IPS-11a (cell line): ENCODE measurements at regions not wholly inside any gene's neighbourhood (a gene's known extent, or its start where the extent isn't known, plus 50 kb on each side); places are given as distances from the start of the nearest gene placed in this dataset.

Experiments
- H3K4me3 ChIP-seq: one replicate; pipeline ENCODE4 v1.5.1; 2013; ENCODE audit warnings: low read depth, low read length, control low read depth

DNA sequence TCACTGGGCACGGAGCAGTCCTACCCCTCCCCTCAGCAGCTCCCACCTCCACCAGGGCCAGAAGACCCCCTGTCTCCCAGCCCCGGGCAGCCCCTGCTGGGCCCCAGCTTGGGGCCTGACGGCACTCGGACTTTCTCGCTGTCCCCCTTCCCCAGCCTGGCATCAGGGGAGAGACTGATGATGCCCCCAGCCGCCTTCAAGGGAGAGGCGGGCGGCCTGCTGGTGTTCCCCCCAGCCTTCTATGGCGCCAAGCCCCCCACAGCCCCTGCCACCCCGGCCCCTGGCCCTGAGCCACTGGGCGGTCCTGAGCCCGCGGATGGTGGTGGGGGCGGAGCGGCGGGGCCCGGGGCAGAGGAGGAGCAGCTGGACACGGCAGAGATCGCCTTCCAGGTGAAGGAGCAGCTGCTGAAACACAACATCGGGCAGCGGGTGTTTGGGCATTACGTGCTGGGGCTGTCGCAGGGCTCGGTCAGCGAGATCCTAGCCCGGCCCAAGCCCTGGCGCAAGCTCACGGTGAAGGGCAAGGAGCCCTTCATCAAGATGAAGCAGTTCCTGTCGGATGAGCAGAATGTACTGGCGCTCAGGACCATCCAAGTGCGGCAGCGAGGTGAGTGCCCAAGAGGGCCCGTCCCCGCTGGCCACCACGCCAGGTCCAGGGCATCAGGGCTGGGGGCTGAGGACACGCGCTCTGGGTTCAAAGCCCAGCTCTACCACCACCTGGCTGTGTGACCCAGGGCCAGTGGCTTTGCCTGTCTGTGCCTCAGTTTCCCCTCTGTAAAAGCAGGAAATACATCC is 58.6 kb downstream of the PHETA1 start:
- H3K4me3 ChIP-seq = no peak overlapping the region

DNA sequence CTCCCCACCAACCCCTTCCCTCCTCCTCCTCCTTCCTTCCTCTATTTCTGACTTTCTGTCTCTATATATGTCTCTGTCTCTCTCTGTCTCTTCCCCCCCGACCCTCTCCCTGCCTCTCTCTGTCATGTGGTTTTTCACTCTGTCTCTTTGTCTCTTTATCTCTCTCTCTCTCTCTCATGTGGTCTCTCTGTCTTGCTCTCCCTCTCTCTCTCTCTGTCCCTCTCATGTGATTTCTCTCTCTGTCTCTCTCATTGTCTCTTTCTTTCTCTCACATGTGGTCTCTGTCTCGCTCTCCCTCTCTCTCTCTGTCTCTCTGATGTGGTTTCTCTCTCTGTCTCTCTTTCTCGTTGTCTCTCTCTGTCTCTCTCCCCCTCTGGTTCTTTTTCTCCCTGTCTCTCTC is 59.3 kb downstream of the PHETA1 start:
- no peak overlapping the region for H3K4me3 ChIP-seq

DNA sequence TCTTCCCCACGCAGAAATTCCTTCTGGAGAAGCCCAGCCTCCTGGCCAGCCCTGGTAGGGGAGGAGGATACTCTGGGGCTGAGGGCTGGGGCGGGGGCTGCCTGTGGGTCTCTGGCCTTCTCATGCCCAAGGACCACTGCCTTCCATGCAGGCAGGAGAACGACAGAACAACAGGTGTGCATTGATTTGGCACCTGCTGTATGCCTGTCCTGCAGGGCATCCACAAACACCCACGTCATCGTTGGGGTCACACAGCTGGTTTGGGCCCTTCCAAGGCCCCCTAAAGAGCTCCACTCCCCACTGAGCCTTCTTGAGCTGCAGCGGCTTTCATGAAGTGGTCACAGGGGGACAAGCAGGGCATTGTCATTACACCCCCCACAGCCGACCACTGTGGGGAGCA is 60.4 kb downstream of the PHETA1 start:
- H3K4me3 ChIP-seq = no peak overlapping the region

DNA sequence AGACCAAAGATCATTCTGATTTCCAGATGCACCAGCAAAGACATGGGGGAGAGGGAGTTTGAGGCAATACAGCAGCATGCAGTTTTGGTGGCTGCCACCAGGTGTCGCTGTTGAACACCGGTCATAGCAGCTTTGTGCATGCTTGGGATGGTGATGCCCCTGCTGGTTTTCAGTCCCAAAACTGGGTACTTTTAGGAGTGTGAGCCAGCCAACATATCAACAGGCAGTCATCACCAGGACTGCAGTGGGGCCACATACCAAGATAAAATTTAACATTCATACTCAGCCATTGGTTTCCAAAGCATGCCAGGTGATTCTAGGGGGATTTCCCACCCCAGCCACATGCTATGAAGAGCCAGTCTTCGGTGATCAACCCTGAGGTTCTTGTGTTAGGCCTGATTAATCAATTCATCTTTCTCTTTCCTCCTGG is 64.2 kb downstream of the PHETA1 start:
- no peak overlapping the region for H3K4me3 ChIP-seq

DNA sequence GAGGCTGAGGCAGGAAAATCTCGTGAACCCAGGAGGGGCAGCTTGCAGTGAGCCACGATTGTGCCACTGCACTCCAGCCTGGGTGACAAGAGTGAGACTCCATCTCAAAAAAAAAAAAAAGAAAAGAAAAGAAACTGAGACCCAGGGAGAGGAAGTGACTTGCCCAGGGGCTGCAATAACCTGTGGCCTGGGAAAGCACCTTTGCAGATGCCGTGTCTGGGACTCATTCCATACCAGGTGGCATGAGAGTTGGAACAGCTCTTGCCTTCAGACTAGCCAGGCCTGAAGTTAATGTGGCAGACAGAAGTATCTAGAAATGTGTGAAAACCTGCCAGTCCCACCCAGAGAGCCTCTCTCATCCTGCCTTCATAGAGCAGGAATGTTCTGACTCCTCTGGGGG is 65.4 kb downstream of the PHETA1 start:
- no peak overlapping the region for H3K4me3 ChIP-seq

DNA sequence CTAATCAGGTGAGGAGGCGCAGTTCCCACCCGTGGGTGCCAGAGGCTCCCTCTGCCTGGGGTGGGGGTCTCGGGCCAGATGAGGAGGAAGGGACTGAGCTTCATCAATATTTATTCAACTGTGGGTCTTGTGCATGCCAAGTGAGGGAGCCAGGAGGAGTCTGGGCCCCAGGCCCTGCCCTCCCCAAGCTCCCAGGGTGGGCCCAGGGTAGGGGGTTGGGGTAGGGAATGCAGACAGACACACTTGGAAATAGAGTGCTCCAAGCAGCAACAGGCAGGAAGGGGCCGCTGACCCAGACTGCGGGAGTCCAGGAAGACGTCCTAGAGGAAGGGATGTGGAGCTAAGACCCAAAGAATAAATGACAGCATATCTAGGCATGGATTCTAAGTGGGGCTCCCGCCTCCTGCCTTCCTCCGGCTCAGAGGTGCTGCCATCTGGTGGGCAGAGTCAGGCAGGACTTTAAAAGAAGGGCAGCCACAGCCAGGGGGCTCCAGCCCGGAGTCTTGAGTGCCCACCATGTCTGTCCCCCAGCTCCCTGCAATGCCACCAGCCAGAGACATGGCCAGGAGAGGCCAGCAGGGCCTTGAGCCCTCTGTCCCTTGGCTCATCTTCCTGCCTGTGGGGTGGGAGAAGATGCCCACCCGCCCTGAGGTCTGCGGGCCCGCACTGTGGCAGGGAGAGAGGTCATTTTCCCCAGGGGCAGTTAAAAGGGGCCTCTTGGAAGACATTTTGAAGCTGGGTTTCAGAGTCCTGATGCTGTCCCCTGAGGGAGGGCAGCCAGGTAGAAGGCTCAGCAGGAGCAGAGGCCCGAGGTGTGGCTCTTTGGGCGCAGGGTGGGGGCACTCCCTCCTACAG is 70.1 kb downstream of the PHETA1 start:
- H3K4me3 ChIP-seq = no peak overlapping the region

DNA sequence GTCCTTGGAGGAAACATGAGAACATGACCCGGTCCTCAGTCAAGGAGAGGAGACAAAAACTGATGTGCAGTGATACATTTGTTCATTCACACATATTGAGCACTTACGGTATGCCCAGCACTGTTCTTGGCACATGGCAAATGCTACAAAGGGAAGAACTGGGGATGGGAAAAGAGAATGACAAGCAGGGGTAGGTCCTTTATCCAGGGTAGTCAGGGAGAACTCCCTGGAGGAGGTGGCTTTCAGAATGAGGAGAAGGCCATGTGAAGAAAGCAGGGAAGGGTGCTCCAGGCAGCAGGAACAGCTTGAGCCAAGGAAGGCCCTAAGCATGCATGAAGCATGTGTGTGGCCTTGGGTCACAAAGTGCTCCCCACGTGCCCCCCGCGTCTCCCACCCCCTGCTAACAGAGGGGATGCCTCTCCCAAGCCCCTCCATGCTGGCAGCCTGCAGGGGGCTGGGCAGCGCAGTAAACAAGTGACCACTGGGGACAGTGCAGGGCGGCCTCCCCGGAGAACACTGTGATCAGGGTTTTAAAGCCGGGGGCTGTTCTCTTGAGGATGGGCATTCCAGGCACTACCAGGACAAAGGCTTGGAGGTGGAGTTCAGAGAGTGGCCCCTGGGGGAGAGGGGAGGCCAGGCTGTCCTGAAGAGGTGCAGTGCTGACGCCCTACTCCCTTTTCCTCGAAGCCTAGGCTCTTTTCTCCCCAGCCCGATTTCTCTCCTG is 71.0 kb downstream of the PHETA1 start:
- H3K4me3 ChIP-seq = no peak overlapping the region

DNA sequence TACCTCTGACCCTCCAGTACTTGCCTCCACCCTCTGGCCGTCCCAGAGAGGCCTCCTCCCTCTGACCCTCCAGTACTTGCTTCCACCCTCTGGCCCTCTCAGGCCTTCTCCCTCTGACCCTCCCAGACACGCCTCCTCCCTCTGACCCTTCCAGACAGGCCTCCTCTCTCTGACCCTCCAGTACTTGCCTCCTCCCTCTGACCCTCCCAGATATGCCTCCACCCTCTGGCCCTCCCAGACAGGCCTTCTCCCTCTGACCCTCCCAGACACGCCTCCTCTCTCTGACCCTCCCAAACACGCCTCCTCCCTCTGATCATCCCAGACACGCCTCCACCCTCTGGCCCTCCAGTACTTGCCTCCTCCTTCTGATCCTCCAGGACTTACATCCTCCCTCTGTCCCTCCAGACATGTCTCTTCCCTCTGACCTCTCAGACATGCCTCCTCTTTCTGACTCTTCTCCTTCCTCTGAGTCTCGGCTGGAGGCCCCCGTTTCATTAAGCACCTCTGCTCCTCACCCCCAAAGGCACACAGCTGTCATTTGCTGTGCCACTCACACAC is 71.9 kb downstream of the PHETA1 start:
- no peak overlapping the region for H3K4me3 ChIP-seq

DNA sequence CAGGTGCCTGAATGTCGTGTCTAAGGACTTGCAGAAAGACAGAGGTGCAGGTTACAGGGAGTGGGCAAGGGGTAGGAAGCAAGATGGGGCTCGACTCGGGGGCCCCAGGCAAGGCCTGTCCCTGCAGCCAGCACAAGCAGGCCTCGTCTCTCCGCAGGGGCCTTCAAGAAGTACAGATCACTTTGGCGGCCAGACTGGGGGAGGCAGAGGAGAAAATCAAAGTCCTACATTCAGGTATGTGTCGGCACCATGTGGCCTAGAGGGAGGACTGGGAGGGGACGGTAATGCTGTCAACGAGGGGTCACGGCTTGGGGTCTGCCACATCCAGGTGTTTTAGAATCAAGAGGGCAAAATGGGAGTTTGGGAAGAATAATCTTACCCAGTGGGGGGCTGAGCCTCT is 73.7 kb downstream of the PHETA1 start:
- H3K4me3 ChIP-seq = no peak overlapping the region

DNA sequence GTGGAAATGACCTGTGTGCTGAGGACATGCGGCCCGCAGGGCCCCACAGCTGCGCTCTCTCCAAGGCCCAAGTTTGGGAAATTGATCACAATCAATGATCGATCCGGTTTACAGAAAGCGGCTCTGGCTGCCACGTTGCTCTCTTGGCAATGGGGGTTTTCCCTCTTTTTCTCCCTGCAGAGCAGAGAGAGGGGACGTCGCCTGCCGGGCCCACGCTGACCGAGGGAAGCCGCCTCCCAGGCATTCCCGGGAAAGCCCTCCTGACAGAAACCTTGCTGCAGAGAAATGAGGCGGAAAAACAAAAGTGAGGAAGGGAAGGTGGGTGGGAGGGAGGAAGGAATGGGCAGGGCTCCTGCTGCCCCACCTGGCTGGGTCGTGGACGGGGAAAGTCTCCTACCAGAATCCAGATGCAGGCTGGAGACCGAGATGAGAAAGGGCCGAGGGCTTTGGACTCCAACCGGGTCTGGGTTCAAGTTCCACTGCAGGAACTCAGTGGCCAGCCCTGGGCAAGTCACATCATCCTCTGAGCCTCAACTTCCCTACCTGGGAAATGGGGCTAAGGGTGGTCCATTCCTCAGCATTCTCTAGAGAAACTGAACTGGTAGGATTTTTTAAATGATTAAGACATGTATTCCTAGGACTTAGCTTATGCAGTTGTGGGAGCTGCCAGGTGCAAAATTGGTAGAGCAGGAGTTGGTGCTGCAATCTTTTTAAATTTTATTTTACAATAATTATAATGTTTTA is 75.5 kb downstream of the PHETA1 start:
- no peak overlapping the region for H3K4me3 ChIP-seq

DNA sequence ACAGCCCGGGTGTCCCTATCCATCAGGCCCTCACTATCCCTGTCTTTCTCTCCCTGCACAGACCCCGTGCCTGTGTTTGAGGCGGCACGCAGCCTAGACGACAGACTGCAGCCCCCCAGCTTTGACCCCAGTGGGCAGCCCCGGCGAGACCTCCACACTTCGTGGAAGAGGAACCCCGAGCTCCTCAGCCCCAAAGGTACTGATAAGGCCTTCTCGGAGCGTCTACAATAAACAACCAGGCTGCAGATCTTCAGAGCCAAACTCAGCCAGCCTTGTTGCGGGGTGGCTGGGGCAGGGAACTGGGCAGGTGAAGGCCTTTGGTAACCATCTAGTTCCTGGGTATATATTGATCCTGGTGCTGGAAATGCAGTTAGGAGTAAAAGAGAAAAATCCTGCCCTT is 77.5 kb downstream of the PHETA1 start:
- H3K4me3 ChIP-seq = no peak overlapping the region

DNA sequence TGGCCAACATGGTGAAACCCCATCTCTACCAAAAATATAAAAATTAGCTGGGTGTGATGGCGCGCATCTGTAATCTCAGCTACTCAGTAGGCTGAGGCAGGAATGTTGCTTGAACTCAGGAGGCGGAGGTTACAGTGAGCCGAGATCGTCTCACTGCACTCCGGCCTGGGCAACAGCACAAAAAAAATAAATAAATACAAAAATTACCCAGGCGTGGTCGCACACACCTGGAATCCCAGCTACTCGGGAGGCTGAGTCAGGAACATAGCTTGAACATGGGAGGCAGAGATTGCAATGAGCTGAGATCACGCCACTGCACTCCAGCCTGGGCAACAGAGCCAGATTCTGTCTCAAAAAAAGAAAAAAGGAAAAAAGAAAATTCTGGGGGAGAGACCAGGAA is 80.1 kb downstream of the PHETA1 start:
- H3K4me3 ChIP-seq = no peak overlapping the region

DNA sequence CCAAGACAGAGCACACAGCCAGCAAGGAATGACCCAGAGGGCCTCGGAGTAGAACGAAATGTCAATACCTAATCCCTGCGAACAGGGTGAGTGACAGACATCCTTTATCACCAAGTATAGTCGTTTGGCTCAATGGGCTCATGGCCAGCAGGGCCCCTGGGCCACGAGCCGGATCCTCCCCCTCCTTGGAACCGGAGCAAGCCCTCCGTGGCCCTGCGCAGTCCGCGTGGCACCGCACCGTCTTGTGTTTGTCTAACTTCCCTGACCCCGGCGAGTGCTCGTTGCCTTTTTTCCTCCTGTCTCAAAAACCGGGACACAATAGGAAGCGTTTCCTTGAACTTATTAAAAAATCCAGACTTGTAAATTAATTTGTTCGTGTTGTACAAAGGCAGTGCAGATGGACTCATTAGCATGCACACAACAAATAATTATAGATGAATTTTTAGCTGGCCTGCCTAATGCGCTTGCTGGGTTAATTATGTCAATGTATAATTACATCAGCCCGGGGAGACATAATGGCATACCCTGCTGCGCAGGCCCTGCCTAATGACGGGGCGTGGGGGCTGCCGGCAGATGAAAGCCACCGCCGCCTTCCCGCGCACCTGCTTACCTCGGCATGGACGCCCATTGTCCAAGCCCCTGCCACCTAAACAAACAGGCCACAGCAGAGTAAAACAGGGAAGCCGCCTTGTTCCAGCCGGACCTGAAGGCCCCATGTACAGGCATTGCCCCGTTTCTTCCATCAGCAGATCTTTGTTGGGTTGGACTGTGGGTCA is 81.6 kb downstream of the PHETA1 start:
- H3K4me3 ChIP-seq = no peak overlapping the region

DNA sequence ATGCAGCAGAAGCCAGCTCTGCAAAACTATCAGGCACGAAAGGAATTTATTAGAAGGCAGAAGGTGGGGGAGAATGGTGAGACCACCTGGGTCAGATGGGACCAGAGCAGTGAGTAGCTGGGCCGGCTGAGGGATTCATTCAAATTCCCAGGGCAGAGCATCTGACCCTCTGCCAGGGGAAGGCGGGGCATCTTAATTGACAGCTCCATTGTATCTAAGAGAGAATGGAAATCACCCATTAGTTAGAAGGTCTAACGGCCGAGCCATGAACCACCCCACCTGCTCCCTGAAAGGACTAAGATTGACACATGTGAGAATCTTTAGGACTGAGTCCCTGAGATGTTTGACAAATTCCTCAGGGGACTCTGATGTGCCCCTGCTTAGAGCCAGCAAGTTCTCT is 83.7 kb downstream of the PHETA1 start:
- no peak overlapping the region for H3K4me3 ChIP-seq

DNA sequence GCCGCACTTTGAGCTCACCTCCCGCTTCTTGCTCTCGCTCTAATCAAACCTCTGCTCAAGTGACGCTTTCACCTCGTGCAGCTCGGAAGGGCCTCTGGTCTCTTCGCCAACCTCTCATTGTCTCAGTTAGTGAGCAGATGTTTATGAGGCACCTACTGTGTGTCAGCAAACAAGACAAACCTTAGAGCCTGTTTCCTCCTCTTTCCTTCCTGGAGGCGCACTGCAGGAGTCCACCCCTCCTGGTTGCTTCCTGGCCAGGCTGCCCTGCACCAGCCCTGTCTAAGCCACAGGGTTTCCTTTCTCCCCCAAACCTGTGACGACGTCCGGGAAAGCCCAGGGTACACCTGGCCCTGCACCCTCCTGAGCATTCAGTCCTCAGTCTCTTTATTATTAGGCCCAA is 84.2 kb downstream of the PHETA1 start:
- no peak overlapping the region for H3K4me3 ChIP-seq

DNA sequence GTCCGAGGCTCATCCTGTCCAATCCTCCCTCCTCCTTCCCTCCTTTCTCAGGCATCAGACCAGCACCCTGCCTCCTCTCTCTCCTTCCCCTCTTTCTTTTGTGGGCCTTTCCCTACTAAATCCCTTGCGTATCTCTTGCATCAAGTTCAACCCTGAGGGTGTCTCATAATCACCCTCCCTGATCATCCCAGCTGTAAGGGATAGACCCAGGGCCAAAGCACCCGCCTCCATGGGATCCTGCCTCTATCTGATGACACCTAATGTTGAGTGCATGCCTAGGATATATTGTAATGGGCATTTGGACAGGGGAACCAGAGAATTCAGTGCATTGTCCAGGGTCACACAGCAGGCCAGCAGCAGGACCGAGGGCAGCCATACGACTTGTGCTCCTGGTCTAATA is 84.9 kb downstream of the PHETA1 start:
- H3K4me3 ChIP-seq = no peak overlapping the region

DNA sequence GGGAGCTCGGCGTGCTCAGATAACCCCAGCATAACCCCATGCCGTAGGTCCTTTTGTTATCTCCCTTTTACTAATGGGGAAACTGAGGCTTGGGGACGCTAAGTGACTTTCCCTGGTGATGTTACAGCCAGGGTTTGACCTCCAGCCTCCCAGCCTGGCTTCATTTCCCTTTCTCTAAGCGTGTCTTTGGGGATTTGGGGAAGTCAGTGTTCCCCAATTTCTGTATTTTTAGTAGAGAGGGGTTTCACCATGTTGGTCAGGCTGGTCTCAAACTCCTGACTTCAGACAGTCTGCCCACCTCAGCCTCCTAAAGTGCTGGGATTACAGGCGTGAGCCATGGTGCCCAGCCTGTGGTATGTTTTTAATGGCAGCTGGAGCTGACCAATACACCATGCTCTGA is 85.4 kb downstream of the PHETA1 start:
- no peak overlapping the region for H3K4me3 ChIP-seq

DNA sequence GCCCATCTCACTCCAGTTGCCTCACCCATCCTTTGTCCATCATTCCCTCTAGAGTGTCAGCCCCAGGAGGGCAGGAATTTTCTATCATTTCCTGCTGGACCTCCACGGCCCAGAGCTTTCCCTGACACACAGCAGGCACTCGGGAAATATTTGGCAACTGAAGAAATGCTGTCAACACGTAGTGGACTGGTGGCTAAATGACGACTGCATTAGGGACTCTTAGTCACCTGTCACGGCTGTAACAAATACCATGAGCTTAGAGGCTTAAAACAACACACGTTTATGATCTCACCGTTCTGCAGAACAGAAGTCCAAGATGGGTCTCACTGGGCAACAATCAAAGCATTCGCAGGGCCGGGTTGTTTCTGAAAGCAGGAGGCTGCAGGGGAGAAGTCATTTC is 91.3 kb downstream of the PHETA1 start:
- no peak overlapping the region for H3K4me3 ChIP-seq

DNA sequence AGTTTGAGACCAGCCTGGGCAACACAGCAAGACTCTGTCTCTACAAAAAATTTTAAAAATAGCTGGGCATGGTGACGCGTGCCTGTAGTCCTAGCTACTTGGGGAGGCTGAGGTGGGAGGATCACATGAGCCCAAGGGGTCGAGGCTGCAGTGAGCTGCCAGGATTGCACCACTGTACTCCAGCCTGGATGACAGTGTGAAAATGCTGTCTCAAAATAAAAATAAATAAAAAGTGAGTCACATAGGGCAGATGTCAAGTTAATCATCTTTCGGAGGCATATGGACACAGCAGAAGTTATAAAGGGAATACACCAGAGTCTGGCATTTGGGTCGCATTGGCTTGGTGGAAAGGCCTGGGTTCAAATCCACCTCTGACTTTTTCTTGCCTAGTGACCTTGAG is 92.7 kb downstream of the PHETA1 start:
- no peak overlapping the region for H3K4me3 ChIP-seq

DNA sequence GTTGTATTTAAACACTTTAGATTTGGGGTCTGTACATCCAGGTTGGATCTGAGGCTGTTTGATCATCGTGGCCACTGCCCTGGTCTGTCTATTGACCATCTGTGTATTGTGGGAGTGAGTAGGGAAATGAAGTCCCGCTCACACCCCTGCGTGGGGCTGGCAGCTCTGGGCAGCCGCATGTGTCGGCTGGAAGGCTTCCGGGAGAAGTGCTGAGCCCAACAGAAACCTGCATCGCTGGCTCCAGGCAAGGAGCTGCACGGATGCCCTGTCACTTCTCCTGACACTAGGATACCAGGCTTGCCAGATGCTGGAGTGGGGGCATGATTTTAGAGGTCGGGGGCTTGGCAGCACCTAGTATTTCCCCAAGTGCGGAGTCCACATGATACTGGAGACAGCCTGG is 93.6 kb downstream of the PHETA1 start:
- H3K4me3 ChIP-seq = no peak overlapping the region
